KMS-11 (cell line): ENCODE measurements at regions not wholly inside any gene's neighbourhood (a gene's known extent, or its start where the extent isn't known, plus 50 kb on each side); places are given as distances from the start of the nearest gene placed in this dataset.

ENCODE experiments used
- H2AFZ ChIP-seq: fragments of 200-600 bp; sonication (generic); 2 replicates; pipeline ENCODE4 v1.6.1; 2016; ENCODE audit warnings: antibody characterized with exemption, mixed run types, low read depth
- H3K27ac ChIP-seq: fragments of 200-600 bp; sonication (generic); 2 replicates; pipeline ENCODE4 v1.6.1; 2016; ENCODE audit warnings: mild to moderate bottlenecking, mixed run types
- H3K27me3 ChIP-seq: fragments of 200-600 bp; sonication (generic); 2 replicates; pipeline ENCODE4 v1.6.1; 2017; ENCODE audit warnings: mild to moderate bottlenecking, low read depth, mixed run types, moderate library complexity; ENCODE audit not compliant: insufficient read depth
- H3K36me3 ChIP-seq: fragments of 200-600 bp; sonication (generic); 2 replicates; pipeline ENCODE4 v1.6.1; 2017; ENCODE audit warnings: mild to moderate bottlenecking, mixed run types; ENCODE audit not compliant: insufficient read depth
- H3K4me1 ChIP-seq: fragments of 200-600 bp; sonication (generic); 2 replicates; pipeline ENCODE4 v1.6.1; 2016; ENCODE audit warnings: mild to moderate bottlenecking, low read depth, mixed run types; ENCODE audit not compliant: poor library complexity, severe bottlenecking
- H3K4me2 ChIP-seq: fragments of 200-600 bp; sonication (generic); 2 replicates; pipeline ENCODE4 v1.7.0; 2016; ENCODE audit warnings: mild to moderate bottlenecking, mixed run types
- H3K4me3 ChIP-seq: fragments of 200-600 bp; sonication (generic); IDR thresholded peaks from 2 replicates; pipeline ENCODE4 v1.6.1; 2017; ENCODE audit warnings: low read depth, low read length, mixed read lengths; ENCODE audit not compliant: insufficient read depth
- H3K79me2 ChIP-seq: fragments of 200-600 bp; sonication (generic); 2 replicates; pipeline ENCODE4 v1.6.1; 2016; ENCODE audit warnings: low read depth, mixed run types; ENCODE audit not compliant: insufficient read depth
- H3K9ac ChIP-seq: fragments of 200-600 bp; sonication (generic); 2 replicates; pipeline ENCODE4 v1.6.1; 2016; ENCODE audit warnings: mild to moderate bottlenecking, mixed run types
- H4K20me1 ChIP-seq: fragments of 200-600 bp; sonication (generic); 2 replicates; pipeline ENCODE4 v1.6.1; 2016; ENCODE audit warnings: mild to moderate bottlenecking, mixed run types; ENCODE audit not compliant: insufficient read depth
- TF ChIP-seq, protein P1 (sequence below): fragments of 200-600 bp; sonication (generic); conservative IDR thresholded peaks from 2 replicates; pipeline ENCODE4 v1.6.1; 2017; ENCODE audit warnings: low read depth, mild to moderate bottlenecking, antibody characterized with exemption, low read length, moderate library complexity, mixed read lengths

DNA sequence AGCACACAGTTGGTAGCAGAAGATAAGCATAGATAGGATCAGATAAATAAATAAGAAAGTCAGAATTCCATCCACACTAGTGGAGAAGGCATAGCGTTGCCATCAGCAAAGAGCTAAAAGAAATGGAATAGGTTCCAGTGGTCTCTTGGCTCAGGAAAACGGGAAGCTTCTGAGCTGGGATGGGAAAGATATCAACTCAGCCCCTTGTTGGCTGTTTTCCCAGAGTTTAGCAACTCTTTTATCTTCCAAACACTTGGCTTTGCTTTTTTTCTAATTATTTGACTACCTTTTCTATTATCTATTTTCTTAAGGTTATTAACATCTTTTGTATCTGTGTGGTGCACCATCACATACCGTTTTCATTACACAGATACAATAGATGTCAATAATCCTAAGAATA is 445.7 kb upstream of the TRPC7 start:
- no peak overlapping the region for H2AFZ ChIP-seq
- TF ChIP-seq, protein P1, sequence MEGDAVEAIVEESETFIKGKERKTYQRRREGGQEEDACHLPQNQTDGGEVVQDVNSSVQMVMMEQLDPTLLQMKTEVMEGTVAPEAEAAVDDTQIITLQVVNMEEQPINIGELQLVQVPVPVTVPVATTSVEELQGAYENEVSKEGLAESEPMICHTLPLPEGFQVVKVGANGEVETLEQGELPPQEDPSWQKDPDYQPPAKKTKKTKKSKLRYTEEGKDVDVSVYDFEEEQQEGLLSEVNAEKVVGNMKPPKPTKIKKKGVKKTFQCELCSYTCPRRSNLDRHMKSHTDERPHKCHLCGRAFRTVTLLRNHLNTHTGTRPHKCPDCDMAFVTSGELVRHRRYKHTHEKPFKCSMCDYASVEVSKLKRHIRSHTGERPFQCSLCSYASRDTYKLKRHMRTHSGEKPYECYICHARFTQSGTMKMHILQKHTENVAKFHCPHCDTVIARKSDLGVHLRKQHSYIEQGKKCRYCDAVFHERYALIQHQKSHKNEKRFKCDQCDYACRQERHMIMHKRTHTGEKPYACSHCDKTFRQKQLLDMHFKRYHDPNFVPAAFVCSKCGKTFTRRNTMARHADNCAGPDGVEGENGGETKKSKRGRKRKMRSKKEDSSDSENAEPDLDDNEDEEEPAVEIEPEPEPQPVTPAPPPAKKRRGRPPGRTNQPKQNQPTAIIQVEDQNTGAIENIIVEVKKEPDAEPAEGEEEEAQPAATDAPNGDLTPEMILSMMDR = no peak
- no peak overlapping the region for H3K27ac ChIP-seq
- H3K79me2 ChIP-seq = no peaks in the 10 kb centered on the region
- H4K20me1 ChIP-seq = no peaks in the 10 kb centered on the region
- H3K27me3 ChIP-seq = no peaks in the 10 kb centered on the region
- no peak overlapping the region for H3K4me2 ChIP-seq
- H3K4me1 ChIP-seq = no peaks in the 10 kb centered on the region
- no peak overlapping the region for H3K9ac ChIP-seq
- no peaks in the 10 kb centered on the region for H3K36me3 ChIP-seq
- no peak overlapping the region for H3K4me3 ChIP-seq

DNA sequence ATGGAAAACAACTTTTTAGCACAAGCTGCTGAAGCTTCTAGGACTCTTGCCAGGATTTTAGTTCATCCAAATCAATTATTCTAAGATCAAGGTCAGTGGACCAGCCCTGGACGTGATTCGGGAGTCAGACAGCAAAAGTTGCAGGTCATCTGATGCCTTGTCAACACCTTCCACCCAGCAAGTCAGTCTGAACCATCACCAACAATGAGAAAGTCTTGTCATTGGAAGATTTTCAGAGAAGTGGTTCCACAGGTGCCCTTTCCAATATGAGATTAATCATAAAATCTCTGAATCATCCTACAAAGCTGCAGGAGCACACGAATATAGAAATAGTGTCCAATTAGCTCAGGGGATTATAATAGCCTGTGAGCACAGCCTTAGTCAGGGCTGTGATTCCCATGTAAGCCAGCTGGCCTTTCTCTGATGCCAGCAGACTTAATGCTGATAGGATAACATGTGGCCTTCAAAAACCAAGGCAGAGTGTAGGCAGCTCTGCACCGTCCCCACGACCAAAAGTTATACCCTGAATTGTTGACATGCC is 445.0 kb upstream of the TRPC7 start:
- Histone ChIP-seq H3K36me3 (no peaks in the 10 kb centered on the region), H3K9ac (no peak overlapping the region), H3K79me2 (no peaks in the 10 kb centered on the region), H3K27me3 (no peaks in the 10 kb centered on the region), H3K4me3 (no peak overlapping the region), H3K4me1 (no peaks in the 10 kb centered on the region), H4K20me1 (no peaks in the 10 kb centered on the region), H3K4me2 (no peak overlapping the region), H3K27ac (no peak overlapping the region), H2AFZ (no peak overlapping the region)
- TF ChIP-seq, protein P1 = no peak

DNA sequence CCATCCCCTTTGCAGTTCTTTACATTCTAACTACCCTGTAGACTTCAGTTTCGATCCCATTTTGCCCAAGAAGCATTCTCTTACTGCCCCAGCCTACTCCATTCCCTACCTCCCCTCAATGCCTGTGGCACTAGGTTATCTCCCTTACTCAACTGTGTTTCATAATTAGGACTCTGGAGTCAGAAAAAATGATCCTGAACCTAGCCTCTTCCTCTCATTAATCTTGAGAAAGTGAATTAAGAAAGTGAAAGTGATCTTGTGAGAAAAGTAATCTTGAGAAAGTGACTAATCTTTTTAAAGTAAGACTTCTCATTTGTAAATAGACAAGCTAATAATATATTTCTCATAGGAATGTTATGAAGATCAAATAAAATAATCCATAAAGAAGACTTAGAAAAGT is 444.0 kb upstream of the TRPC7 start:
- Histone ChIP-seq H3K4me1 (no peaks in the 10 kb centered on the region), H3K4me2 (no peak overlapping the region), H3K27me3 (no peaks in the 10 kb centered on the region), H4K20me1 (no peaks in the 10 kb centered on the region), H3K79me2 (no peaks in the 10 kb centered on the region), H3K27ac (no peak overlapping the region), H3K9ac (no peak overlapping the region), H3K4me3 (no peak overlapping the region), H2AFZ (no peak overlapping the region), H3K36me3 (no peaks in the 10 kb centered on the region)
- TF ChIP-seq, protein P1 = no peak

DNA sequence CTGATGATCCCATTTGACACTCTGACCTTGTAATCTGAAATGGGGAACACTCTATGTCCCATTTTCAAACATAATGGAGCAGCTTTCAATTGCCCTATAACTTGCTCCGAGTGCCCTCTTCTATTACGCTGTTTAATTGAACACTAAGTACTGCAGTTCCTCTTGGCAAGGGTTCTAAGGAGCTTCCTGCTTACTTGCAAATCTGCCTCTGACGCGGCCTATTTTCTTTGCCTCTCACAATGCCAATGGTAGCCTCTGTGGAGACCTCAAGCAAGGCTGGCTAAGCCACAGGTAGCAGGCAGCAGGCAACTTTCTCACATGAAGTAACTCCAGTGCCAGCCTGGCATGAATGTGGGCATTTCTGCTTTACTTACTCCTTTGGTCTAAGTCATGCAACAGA is 443.4 kb upstream of the TRPC7 start:
- Histone ChIP-seq H3K27me3 (no peaks in the 10 kb centered on the region), H3K27ac (no peak overlapping the region), H2AFZ (no peak overlapping the region), H3K36me3 (no peaks in the 10 kb centered on the region), H3K4me1 (no peaks in the 10 kb centered on the region), H3K9ac (no peak overlapping the region), H3K4me2 (no peak overlapping the region), H4K20me1 (no peaks in the 10 kb centered on the region), H3K79me2 (no peaks in the 10 kb centered on the region), H3K4me3 (no peak overlapping the region)
- TF ChIP-seq, protein P1 = no peak
